GM23338 (cell line): ENCODE measurements at regions not wholly inside any gene's neighbourhood (a gene's known extent, or its start where the extent isn't known, plus 50 kb on each side); places are given as distances from the start of the nearest gene placed in this dataset.

Experiments used
- CREB1 ChIP-seq: fragments of 250-450 bp; sonication (Bioruptor Pico); IDR thresholded peaks from 2 replicates; pipeline ENCODE4 v1.5.0; 2020; ENCODE audit warnings: low read depth, mild to moderate bottlenecking, moderate library complexity
- EZH2 ChIP-seq: fragments of 200-600 bp; sonication (generic); IDR thresholded peaks from one replicate; pipeline ENCODE4 v1.8.0; 2017; ENCODE audit warnings: antibody characterized with exemption, mild to moderate bottlenecking, low read depth; ENCODE audit not compliant: unreplicated experiment
- EZH2phosphoT487 ChIP-seq: fragments of 200-600 bp; sonication (generic); IDR thresholded peaks from one replicate; pipeline ENCODE4 v1.8.1; 2018; ENCODE audit warnings: antibody characterized with exemption; ENCODE audit not compliant: unreplicated experiment
- JUNB ChIP-seq: IDR thresholded peaks from one replicate; pipeline ENCODE4 v1.6.1; 2016; ENCODE audit warnings: antibody characterized with exemption; ENCODE audit not compliant: unreplicated experiment
- NANOG ChIP-seq: IDR thresholded peaks from 2 replicates; pipeline ENCODE4 v1.6.1; 2016; ENCODE audit warnings: antibody characterized with exemption, borderline replicate concordance
- POLR2AphosphoS5 ChIP-seq: IDR thresholded peaks from 2 replicates; pipeline ENCODE4 v1.6.1; 2016; ENCODE audit warnings: antibody characterized with exemption, low read depth
- STAT1 ChIP-seq: IDR thresholded peaks from one replicate; pipeline ENCODE4 v1.6.1; 2016; ENCODE audit warnings: antibody characterized with exemption; ENCODE audit not compliant: unreplicated experiment
- ZNF114 ChIP-seq: fragments of 250-450 bp; sonication (Bioruptor Pico); IDR thresholded peaks from 2 replicates; pipeline ENCODE4 v1.5.0; 2020; ENCODE audit warnings: mild to moderate bottlenecking, moderate library complexity
- ZNF331 ChIP-seq: fragments of 250-450 bp; sonication (Bioruptor Pico); IDR thresholded peaks from 2 replicates; pipeline ENCODE4 v1.5.0; 2020; ENCODE audit warnings: low read depth, mild to moderate bottlenecking, moderate library complexity
- TF ChIP-seq, protein P1 (sequence below), 2 experiments: fragments of 200-600 bp in 1 of 2; sonication (generic) in 1 of 2; conservative IDR thresholded peaks; 2 replicates each; pipeline versions ENCODE4 v1.5.1 to v1.6.1; 2016 to 2017; ENCODE audit warnings: antibody characterized with exemption in 2 of 2, low read depth in 2 of 2, mild to moderate bottlenecking in 2 of 2, moderate library complexity in 1 of 2
- TF ChIP-seq, protein P2 (sequence below): IDR thresholded peaks from one replicate; pipeline ENCODE4 v1.6.1; 2018; ENCODE audit warnings: antibody characterized with exemption; ENCODE audit not compliant: unreplicated experiment
- TF ChIP-seq, protein P3 (sequence below): IDR thresholded peaks from 2 replicates; pipeline ENCODE4 v1.6.1; 2016; ENCODE audit warnings: antibody characterized with exemption

GRCh38 chr2:142755191-142755590, 122.3 kb upstream of the KYNU start:
- TF ChIP-seq, protein P1, sequence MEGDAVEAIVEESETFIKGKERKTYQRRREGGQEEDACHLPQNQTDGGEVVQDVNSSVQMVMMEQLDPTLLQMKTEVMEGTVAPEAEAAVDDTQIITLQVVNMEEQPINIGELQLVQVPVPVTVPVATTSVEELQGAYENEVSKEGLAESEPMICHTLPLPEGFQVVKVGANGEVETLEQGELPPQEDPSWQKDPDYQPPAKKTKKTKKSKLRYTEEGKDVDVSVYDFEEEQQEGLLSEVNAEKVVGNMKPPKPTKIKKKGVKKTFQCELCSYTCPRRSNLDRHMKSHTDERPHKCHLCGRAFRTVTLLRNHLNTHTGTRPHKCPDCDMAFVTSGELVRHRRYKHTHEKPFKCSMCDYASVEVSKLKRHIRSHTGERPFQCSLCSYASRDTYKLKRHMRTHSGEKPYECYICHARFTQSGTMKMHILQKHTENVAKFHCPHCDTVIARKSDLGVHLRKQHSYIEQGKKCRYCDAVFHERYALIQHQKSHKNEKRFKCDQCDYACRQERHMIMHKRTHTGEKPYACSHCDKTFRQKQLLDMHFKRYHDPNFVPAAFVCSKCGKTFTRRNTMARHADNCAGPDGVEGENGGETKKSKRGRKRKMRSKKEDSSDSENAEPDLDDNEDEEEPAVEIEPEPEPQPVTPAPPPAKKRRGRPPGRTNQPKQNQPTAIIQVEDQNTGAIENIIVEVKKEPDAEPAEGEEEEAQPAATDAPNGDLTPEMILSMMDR (conservative IDR thresholded peaks at IDR 0.05; ENCODE audit: low read depth in 2 of 2) = no peak
- TF ChIP-seq EZH2phosphoT487 (no peak), EZH2 (no peak), POLR2AphosphoS5 (no peak), CREB1 (CRISPR knock-in tag) (no peak), ZNF331 (CRISPR knock-in tag) (no peak), STAT1 (no peak), JUNB (no peak), ZNF114 (CRISPR knock-in tag) (no peak), NANOG (no peak)
- TF ChIP-seq, protein P2, sequence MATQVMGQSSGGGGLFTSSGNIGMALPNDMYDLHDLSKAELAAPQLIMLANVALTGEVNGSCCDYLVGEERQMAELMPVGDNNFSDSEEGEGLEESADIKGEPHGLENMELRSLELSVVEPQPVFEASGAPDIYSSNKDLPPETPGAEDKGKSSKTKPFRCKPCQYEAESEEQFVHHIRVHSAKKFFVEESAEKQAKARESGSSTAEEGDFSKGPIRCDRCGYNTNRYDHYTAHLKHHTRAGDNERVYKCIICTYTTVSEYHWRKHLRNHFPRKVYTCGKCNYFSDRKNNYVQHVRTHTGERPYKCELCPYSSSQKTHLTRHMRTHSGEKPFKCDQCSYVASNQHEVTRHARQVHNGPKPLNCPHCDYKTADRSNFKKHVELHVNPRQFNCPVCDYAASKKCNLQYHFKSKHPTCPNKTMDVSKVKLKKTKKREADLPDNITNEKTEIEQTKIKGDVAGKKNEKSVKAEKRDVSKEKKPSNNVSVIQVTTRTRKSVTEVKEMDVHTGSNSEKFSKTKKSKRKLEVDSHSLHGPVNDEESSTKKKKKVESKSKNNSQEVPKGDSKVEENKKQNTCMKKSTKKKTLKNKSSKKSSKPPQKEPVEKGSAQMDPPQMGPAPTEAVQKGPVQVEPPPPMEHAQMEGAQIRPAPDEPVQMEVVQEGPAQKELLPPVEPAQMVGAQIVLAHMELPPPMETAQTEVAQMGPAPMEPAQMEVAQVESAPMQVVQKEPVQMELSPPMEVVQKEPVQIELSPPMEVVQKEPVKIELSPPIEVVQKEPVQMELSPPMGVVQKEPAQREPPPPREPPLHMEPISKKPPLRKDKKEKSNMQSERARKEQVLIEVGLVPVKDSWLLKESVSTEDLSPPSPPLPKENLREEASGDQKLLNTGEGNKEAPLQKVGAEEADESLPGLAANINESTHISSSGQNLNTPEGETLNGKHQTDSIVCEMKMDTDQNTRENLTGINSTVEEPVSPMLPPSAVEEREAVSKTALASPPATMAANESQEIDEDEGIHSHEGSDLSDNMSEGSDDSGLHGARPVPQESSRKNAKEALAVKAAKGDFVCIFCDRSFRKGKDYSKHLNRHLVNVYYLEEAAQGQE = no peak
- TF ChIP-seq, protein P3, sequence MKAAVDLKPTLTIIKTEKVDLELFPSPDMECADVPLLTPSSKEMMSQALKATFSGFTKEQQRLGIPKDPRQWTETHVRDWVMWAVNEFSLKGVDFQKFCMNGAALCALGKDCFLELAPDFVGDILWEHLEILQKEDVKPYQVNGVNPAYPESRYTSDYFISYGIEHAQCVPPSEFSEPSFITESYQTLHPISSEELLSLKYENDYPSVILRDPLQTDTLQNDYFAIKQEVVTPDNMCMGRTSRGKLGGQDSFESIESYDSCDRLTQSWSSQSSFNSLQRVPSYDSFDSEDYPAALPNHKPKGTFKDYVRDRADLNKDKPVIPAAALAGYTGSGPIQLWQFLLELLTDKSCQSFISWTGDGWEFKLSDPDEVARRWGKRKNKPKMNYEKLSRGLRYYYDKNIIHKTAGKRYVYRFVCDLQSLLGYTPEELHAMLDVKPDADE = no peak
